Neural cell (in vitro differentiated cells): ENCODE measurements at regions not wholly inside any gene's neighbourhood (a gene's known extent, or its start where the extent isn't known, plus 50 kb on each side); places are given as distances from the start of the nearest gene placed in this dataset.

Experiments
- H2AFZ ChIP-seq: fragments of 200-600, 300-800 bp; sonication (generic), shearing (Covaris generic); 2 replicates; pipeline ENCODE4 v1.6.0; 2014; ENCODE audit warnings: low read depth, mild to moderate bottlenecking, antibody characterized with exemption, low read length, moderate library complexity
- H3F3A ChIP-seq: fragments of 200-600 bp; shearing (Covaris generic); 2 replicates; pipeline ENCODE4 v1.6.1; 2016; ENCODE audit warnings: mild to moderate bottlenecking, moderate library complexity, mixed read lengths, antibody characterized with exemption, low read length; ENCODE audit not compliant: insufficient read depth, poor library complexity, severe bottlenecking
- H3K27ac ChIP-seq: fragments of 200-600, 300-800 bp; sonication (generic), shearing (Covaris generic); 2 replicates; pipeline ENCODE4 v1.5.1; 2014; ENCODE audit warnings: mild to moderate bottlenecking, low read length, moderate library complexity
- H3K27me3 ChIP-seq: fragments of 300-800, 200-600 bp; sonication (generic), shearing (Covaris generic); 2 replicates; pipeline ENCODE4 v1.6.0; 2014; ENCODE audit warnings: mild to moderate bottlenecking, low read depth, low read length, moderate library complexity; ENCODE audit not compliant: insufficient read depth
- H3K36me3 ChIP-seq: fragments of 300-800, 200-600 bp; sonication (generic), shearing (Covaris generic); 2 replicates; pipeline ENCODE4 v1.5.1; 2014; ENCODE audit warnings: mild to moderate bottlenecking, antibody characterized with exemption, low read length, moderate library complexity; ENCODE audit not compliant: insufficient read depth
- H3K4me2 ChIP-seq: fragments of 300-800, 200-600 bp; sonication (generic), shearing (Covaris generic); 2 replicates; pipeline ENCODE4 v1.6.0; 2014; ENCODE audit warnings: mild to moderate bottlenecking, low read length
- H3K4me3 ChIP-seq: fragments of 300-800, 200-600 bp; sonication (generic), shearing (Covaris generic); 2 replicates; pipeline ENCODE4 v1.5.1; 2014; ENCODE audit warnings: mild to moderate bottlenecking, low read length, moderate library complexity
- H3K79me2 ChIP-seq: fragments of 200-600 bp; shearing (Covaris generic); replicated peaks from 2 replicates; pipeline ENCODE4 v1.6.0; 2014; ENCODE audit warnings: mild to moderate bottlenecking, low read length, moderate library complexity; ENCODE audit not compliant: insufficient read depth
- H3K9ac ChIP-seq: fragments of 300-800, 200-600 bp; sonication (generic), shearing (Covaris generic); 2 replicates; pipeline ENCODE4 v1.6.1; 2016; ENCODE audit warnings: mild to moderate bottlenecking, low read length, mixed read lengths
- H3K9me2 ChIP-seq: fragments of 200-600 bp; shearing (Covaris generic); 2 replicates; pipeline ENCODE4 v1.6.1; 2016; ENCODE audit warnings: mild to moderate bottlenecking, low read length, mixed read lengths; ENCODE audit not compliant: insufficient read depth
- H3K9me3 ChIP-seq: fragments of 200-600, 300-800 bp; sonication (generic), shearing (Covaris generic); 2 replicates; pipeline ENCODE4 v1.6.1; 2016; ENCODE audit warnings: mild to moderate bottlenecking, mixed run types, low read length, moderate library complexity, mixed read lengths
- H4K20me1 ChIP-seq: fragments of 200-600 bp; shearing (Covaris generic); 2 replicates; pipeline ENCODE4 v1.6.1; 2016; ENCODE audit warnings: mild to moderate bottlenecking, mixed run types; ENCODE audit not compliant: insufficient read depth
- EP300 ChIP-seq: fragments of 450-650 bp; conservative IDR thresholded peaks from 2 replicates; pipeline ENCODE4 v1.6.1; 2014; ENCODE audit warnings: antibody characterized with exemption, mild to moderate bottlenecking, moderate library complexity; ENCODE audit not compliant: poor library complexity, severe bottlenecking
- EZH2 ChIP-seq: fragments of 200-600, 300-800 bp; shearing (Covaris generic), sonication (generic); IDR thresholded peaks from 2 replicates; pipeline ENCODE4 v1.6.1; 2014; ENCODE audit warnings: antibody characterized with exemption, low read length, borderline replicate concordance, mild to moderate bottlenecking; ENCODE audit not compliant: insufficient read depth, poor library complexity, severe bottlenecking
- MXI1 ChIP-seq: fragments of 450-650 bp; conservative IDR thresholded peaks from 2 replicates; pipeline ENCODE4 v1.6.1; 2014; ENCODE audit warnings: antibody characterized with exemption, mild to moderate bottlenecking; ENCODE audit not compliant: poor library complexity, severe bottlenecking
- POLR2AphosphoS5 ChIP-seq: IDR thresholded peaks from 2 replicates; pipeline ENCODE4 v1.6.1; 2012
- RAD21 ChIP-seq: fragments of 450-650 bp; conservative IDR thresholded peaks from 2 replicates; pipeline ENCODE4 v1.6.1; 2014; ENCODE audit warnings: antibody characterized with exemption, mild to moderate bottlenecking, moderate library complexity
- SMC3 ChIP-seq: fragments of 450-650 bp; conservative IDR thresholded peaks from 2 replicates; pipeline ENCODE4 v1.6.1; 2014; ENCODE audit warnings: antibody characterized with exemption, mild to moderate bottlenecking, moderate library complexity; ENCODE audit not compliant: poor library complexity
- TAF1 ChIP-seq: IDR thresholded peaks from 2 replicates; pipeline ENCODE4 v1.6.1; 2012; ENCODE audit warnings: low read depth
- TF ChIP-seq, protein P1 (sequence below): IDR thresholded peaks from 2 replicates; pipeline ENCODE4 v1.6.1; 2012; ENCODE audit warnings: borderline replicate concordance
- TF ChIP-seq, protein P2 (sequence below): fragments of 450-650 bp; IDR thresholded peaks from 2 replicates; pipeline ENCODE4 v1.5.1; 2014; ENCODE audit warnings: antibody characterized with exemption, mild to moderate bottlenecking, moderate library complexity; ENCODE audit not compliant: poor library complexity, severe bottlenecking

DNA sequence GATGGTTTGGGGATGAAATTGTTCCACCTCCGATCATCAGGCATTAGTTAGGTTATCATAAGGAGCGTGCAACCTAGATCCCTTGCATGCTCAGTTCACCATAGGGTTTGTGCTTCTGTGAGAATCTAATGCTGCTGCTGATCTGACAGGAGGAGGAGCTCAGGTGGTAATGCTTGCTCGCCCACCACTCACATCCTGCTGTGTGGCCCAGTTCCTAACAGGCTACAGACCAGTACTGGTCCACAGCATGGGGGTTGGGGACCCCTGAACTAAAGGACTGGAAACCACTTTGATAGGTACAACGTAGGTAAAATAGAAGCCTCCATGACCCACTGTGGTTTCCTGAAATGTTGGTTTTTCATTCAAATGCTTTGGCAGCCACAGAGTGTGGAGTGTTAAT lies 109.3 kb upstream of the PROKR2 start:
- no peak for TF ChIP-seq EZH2
- TF ChIP-seq, protein P1, sequence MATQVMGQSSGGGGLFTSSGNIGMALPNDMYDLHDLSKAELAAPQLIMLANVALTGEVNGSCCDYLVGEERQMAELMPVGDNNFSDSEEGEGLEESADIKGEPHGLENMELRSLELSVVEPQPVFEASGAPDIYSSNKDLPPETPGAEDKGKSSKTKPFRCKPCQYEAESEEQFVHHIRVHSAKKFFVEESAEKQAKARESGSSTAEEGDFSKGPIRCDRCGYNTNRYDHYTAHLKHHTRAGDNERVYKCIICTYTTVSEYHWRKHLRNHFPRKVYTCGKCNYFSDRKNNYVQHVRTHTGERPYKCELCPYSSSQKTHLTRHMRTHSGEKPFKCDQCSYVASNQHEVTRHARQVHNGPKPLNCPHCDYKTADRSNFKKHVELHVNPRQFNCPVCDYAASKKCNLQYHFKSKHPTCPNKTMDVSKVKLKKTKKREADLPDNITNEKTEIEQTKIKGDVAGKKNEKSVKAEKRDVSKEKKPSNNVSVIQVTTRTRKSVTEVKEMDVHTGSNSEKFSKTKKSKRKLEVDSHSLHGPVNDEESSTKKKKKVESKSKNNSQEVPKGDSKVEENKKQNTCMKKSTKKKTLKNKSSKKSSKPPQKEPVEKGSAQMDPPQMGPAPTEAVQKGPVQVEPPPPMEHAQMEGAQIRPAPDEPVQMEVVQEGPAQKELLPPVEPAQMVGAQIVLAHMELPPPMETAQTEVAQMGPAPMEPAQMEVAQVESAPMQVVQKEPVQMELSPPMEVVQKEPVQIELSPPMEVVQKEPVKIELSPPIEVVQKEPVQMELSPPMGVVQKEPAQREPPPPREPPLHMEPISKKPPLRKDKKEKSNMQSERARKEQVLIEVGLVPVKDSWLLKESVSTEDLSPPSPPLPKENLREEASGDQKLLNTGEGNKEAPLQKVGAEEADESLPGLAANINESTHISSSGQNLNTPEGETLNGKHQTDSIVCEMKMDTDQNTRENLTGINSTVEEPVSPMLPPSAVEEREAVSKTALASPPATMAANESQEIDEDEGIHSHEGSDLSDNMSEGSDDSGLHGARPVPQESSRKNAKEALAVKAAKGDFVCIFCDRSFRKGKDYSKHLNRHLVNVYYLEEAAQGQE, result no peak
- Histone ChIP-seq H3K27ac (no peak overlapping the region), H3F3A (no peaks in the 10 kb centered on the region), H3K9me3 (no peaks in the 10 kb centered on the region), H3K36me3 (no peaks in the 10 kb centered on the region), H3K4me2 (no peak overlapping the region), H4K20me1 (no peaks in the 10 kb centered on the region), H2AFZ (no peak overlapping the region), H3K4me3 (no peak overlapping the region), H3K79me2 (no peaks in the 10 kb centered on the region), H3K9me2 (no peaks in the 10 kb centered on the region), H3K9ac (no peak overlapping the region), H3K27me3 (no peaks in the 10 kb centered on the region)

DNA sequence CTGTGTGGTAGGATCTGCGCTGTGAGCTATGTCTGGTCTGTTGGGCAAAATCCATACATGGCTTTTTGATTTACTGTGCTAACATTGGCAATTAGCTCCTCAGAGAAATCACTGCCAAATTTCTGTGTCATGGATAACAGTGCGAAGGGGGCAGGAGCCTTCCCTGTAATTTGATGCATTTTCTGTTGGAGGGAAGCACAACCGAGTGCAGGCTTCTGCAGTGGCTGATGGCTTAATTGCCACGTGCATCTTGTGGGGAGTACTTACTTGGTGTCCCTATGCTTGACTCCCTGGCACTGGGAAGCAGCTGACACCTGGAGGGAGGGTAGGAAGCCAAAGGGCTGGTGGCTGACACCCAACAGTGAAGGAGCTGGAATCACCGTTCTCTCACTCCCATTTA lies 99.3 kb upstream of the PROKR2 start:
- Histone ChIP-seq H3K9ac (no peak overlapping the region), H3K36me3 (no peaks in the 10 kb centered on the region), H3K4me2 (no peak overlapping the region), H3K4me3 (no peak overlapping the region), H3K27me3 (no peaks in the 10 kb centered on the region), H3F3A (no peaks in the 10 kb centered on the region), H3K27ac (no peak overlapping the region), H3K79me2 (no peaks in the 10 kb centered on the region), H3K9me2 (no peaks in the 10 kb centered on the region), H2AFZ (no peak overlapping the region), H3K9me3 (no peaks in the 10 kb centered on the region), H4K20me1 (no peaks in the 10 kb centered on the region)
- TF ChIP-seq TAF1, result no peak
- no peak for TF ChIP-seq SMC3
- TF ChIP-seq, protein P2, sequence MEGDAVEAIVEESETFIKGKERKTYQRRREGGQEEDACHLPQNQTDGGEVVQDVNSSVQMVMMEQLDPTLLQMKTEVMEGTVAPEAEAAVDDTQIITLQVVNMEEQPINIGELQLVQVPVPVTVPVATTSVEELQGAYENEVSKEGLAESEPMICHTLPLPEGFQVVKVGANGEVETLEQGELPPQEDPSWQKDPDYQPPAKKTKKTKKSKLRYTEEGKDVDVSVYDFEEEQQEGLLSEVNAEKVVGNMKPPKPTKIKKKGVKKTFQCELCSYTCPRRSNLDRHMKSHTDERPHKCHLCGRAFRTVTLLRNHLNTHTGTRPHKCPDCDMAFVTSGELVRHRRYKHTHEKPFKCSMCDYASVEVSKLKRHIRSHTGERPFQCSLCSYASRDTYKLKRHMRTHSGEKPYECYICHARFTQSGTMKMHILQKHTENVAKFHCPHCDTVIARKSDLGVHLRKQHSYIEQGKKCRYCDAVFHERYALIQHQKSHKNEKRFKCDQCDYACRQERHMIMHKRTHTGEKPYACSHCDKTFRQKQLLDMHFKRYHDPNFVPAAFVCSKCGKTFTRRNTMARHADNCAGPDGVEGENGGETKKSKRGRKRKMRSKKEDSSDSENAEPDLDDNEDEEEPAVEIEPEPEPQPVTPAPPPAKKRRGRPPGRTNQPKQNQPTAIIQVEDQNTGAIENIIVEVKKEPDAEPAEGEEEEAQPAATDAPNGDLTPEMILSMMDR, result no peak
- TF ChIP-seq POLR2AphosphoS5, result no peak
- TF ChIP-seq EP300, result no peak
- TF ChIP-seq, protein P1, result no peak
- no peak for TF ChIP-seq EZH2
- TF ChIP-seq MXI1, result no peak
- no peak for TF ChIP-seq RAD21
